ENCODE measurements at regions not wholly inside any gene's neighbourhood (a gene's known extent, or its start where the extent isn't known, plus 50 kb on each side); places are given as distances from the start of the nearest gene placed in this dataset.

DNA sequence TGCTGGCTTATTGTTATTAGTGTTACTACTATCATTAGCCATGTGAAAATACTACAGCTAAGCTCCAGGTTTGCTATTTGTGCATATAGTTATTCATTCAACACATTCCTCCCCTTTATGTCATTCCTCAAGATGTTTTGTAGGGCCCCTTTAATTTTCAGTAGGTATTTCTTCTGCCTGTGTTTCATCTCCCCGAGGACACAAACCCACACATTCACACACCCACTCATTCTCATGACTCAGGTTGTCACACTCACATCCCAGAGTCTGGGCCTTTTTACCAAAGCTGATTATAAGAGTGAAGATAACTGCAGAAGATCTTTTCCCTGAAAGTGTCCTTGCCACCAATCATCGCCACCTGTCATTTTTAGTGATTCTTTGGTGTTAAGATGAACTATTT is 68.6 kb upstream of the SPOPL start:
- TF ChIP-seq, protein P1, sequence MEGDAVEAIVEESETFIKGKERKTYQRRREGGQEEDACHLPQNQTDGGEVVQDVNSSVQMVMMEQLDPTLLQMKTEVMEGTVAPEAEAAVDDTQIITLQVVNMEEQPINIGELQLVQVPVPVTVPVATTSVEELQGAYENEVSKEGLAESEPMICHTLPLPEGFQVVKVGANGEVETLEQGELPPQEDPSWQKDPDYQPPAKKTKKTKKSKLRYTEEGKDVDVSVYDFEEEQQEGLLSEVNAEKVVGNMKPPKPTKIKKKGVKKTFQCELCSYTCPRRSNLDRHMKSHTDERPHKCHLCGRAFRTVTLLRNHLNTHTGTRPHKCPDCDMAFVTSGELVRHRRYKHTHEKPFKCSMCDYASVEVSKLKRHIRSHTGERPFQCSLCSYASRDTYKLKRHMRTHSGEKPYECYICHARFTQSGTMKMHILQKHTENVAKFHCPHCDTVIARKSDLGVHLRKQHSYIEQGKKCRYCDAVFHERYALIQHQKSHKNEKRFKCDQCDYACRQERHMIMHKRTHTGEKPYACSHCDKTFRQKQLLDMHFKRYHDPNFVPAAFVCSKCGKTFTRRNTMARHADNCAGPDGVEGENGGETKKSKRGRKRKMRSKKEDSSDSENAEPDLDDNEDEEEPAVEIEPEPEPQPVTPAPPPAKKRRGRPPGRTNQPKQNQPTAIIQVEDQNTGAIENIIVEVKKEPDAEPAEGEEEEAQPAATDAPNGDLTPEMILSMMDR (IDR thresholded peaks at IDR 0.05; ENCODE audit: insufficient read depth, low read length), result no peak
- TF ChIP-seq, protein P2, sequence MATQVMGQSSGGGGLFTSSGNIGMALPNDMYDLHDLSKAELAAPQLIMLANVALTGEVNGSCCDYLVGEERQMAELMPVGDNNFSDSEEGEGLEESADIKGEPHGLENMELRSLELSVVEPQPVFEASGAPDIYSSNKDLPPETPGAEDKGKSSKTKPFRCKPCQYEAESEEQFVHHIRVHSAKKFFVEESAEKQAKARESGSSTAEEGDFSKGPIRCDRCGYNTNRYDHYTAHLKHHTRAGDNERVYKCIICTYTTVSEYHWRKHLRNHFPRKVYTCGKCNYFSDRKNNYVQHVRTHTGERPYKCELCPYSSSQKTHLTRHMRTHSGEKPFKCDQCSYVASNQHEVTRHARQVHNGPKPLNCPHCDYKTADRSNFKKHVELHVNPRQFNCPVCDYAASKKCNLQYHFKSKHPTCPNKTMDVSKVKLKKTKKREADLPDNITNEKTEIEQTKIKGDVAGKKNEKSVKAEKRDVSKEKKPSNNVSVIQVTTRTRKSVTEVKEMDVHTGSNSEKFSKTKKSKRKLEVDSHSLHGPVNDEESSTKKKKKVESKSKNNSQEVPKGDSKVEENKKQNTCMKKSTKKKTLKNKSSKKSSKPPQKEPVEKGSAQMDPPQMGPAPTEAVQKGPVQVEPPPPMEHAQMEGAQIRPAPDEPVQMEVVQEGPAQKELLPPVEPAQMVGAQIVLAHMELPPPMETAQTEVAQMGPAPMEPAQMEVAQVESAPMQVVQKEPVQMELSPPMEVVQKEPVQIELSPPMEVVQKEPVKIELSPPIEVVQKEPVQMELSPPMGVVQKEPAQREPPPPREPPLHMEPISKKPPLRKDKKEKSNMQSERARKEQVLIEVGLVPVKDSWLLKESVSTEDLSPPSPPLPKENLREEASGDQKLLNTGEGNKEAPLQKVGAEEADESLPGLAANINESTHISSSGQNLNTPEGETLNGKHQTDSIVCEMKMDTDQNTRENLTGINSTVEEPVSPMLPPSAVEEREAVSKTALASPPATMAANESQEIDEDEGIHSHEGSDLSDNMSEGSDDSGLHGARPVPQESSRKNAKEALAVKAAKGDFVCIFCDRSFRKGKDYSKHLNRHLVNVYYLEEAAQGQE (IDR thresholded peaks at IDR 0.05; ENCODE audit: insufficient replicate concordance, low read depth), result no peak

Measured in HL-60 (cell line).